Kidney (tissue), 13 donors: ENCODE measurements at regions not wholly inside any gene's neighbourhood (a gene's known extent, or its start where the extent isn't known, plus 50 kb on each side); places are given as distances from the start of the nearest gene placed in this dataset.

Experiments
- DNase-seq, 5 donors: peaks; one replicate each; pipeline ENCODE4 v3.0.0-alpha.2; 2013 to 2020
- FAIRE-seq: peaks from 2 replicates; lab custom pipeline; 2012; peaks lifted over from hg19 to GRCh38; lab: Jason Lieb, UNC
- H3K27ac ChIP-seq, 2 donors: one replicate each; pipeline ENCODE4 v1.7.0; 2013; ENCODE audit warnings: low read depth in 2 of 2, low read length in 2 of 2, inconsistent platforms in 1 of 2
- H3K27me3 ChIP-seq: one replicate; pipeline ENCODE4 v1.7.1; 2013; ENCODE audit warnings: low read length, inconsistent platforms; ENCODE audit not compliant: control insufficient read depth, insufficient read depth
- H3K36me3 ChIP-seq, 3 donors: one replicate each; pipeline versions ENCODE4 v1.7.0 to v1.7.1; 2013; ENCODE audit warnings: low read length in 3 of 3, control low read depth in 1 of 3, inconsistent platforms in 1 of 3; ENCODE audit not compliant: insufficient read depth in 3 of 3, control insufficient read depth in 2 of 3
- H3K4me1 ChIP-seq, 3 donors: one replicate each; pipeline versions ENCODE4 v1.7.0 to v1.7.1; 2013; ENCODE audit warnings: low read length in 3 of 3, inconsistent platforms in 1 of 3, low read depth in 1 of 3; ENCODE audit not compliant: control insufficient read depth in 2 of 3, insufficient read depth in 2 of 3
- H3K4me3 ChIP-seq, 3 donors: one replicate each; pipeline versions ENCODE4 v1.7.0 to v1.8.1; 2013; ENCODE audit warnings: low read length in 3 of 3, control low read depth in 1 of 3, inconsistent platforms in 1 of 3
- H3K9ac ChIP-seq, 3 donors: one replicate each; pipeline versions ENCODE4 v1.7.0 to v1.7.1; 2013; ENCODE audit warnings: low read length in 3 of 3, control low read depth in 1 of 3, inconsistent platforms in 1 of 3
- H3K9me3 ChIP-seq, 3 donors: one replicate each; pipeline versions ENCODE4 v1.7.0 to v1.7.1; 2013; ENCODE audit warnings: low read length in 3 of 3, control low read depth in 1 of 3, inconsistent platforms in 1 of 3; ENCODE audit not compliant: control insufficient read depth in 2 of 3, insufficient read depth in 1 of 3
- CTCF ChIP-seq: IDR thresholded peaks from 3 replicates; pipeline ENCODE4 v1.5.1; 2012; ENCODE audit warnings: mild to moderate bottlenecking, moderate library complexity, borderline replicate concordance; ENCODE audit not compliant: insufficient read depth; ENCODE audit errors: extremely low read depth
- intact Hi-C: fragments of 100-400 bp; cut with DNase I; formaldehyde crosslinking; loops from one replicate; pipeline ENCODE4 v1.11.1; 2022
- donor health status: control.
- donor health status: control.
- donor health status: control.
- donor health status: control.
- donor health status: control.
- donor health status: DM: yes; HTN: yes; CAD: no.
- donor health status: Normal renal cell carcinoma (clear cell type).

GRCh38 chr14:32012062-32012461, 65.0 kb upstream of the ARHGAP5 start:
- FAIRE-seq, result no peak
- H3K27me3 ChIP-seq, result no peaks in the 10 kb centered on the region
- no peaks in the 10 kb centered on the region for H3K36me3 ChIP-seq
- H3K4me3 ChIP-seq, result no peak overlapping the region
- TF ChIP-seq CTCF, result no peak
- H3K4me1 ChIP-seq, result no peaks in the 10 kb centered on the region
- intact Hi-C loops, result no loop called here
- DNase-seq, result no peak
- no peak overlapping the region for H3K27ac ChIP-seq
- H3K9me3 ChIP-seq, result no peaks in the 10 kb centered on the region
- H3K9ac ChIP-seq, result no peak overlapping the region

- Histone ChIP-seq H3K9ac (no peak overlapping the region), H3K27ac (no peak overlapping the region), H3K4me3 (no peak overlapping the region), H3K9me3 (no peaks in the 10 kb centered on the region), H3K36me3 (no peaks in the 10 kb centered on the region), H3K4me1 (no peaks in the 10 kb centered on the region), H3K27me3 (no peaks in the 10 kb centered on the region)
- DNase-seq (no peak), FAIRE-seq (no peak)
- no peak for TF ChIP-seq CTCF
- intact Hi-C loops, result no loop called here
Measured at GRCh38 chr14:32012571-32012970, 64.5 kb upstream of the ARHGAP5 start.

- intact Hi-C loops, result no loop called here
- no peak overlapping the region for H3K27ac ChIP-seq
- H3K9me3 ChIP-seq, result no peaks in the 10 kb centered on the region
- FAIRE-seq (no peak), DNase-seq (no peak)
- no peak overlapping the region for H3K9ac ChIP-seq
- no peaks in the 10 kb centered on the region for H3K27me3 ChIP-seq
- no peaks in the 10 kb centered on the region for H3K4me1 ChIP-seq
- no peaks in the 10 kb centered on the region for H3K36me3 ChIP-seq
- TF ChIP-seq CTCF, result no peak
- H3K4me3 ChIP-seq, result no peak overlapping the region
Measured at GRCh38 chr14:32013083-32013482, 64.0 kb upstream of the ARHGAP5 start.

- no peak for DNase-seq
- TF ChIP-seq CTCF, result no peak
- intact Hi-C loops, result no loop called here
- H3K27me3 ChIP-seq, result no peaks in the 10 kb centered on the region
- no peaks in the 10 kb centered on the region for H3K36me3 ChIP-seq
- no peaks in the 10 kb centered on the region for H3K4me1 ChIP-seq
- no peak overlapping the region for H3K27ac ChIP-seq
- FAIRE-seq, result no peak
- no peak overlapping the region for H3K4me3 ChIP-seq
- no peaks in the 10 kb centered on the region for H3K9me3 ChIP-seq
- no peak overlapping the region for H3K9ac ChIP-seq
Measured at GRCh38 chr14:32014057-32014456, 63.0 kb upstream of the ARHGAP5 start.
